H9 (cell line): ENCODE measurements at regions not wholly inside any gene's neighbourhood (a gene's known extent, or its start where the extent isn't known, plus 50 kb on each side); places are given as distances from the start of the nearest gene placed in this dataset.

ENCODE experiments used
- DNase-seq: peaks from one replicate; pipeline ENCODE4 v3.0.0-alpha.2; 2017
- H2AFZ ChIP-seq: one replicate; pipeline ENCODE4 v1.6.1; 2013; ENCODE audit warnings: mild to moderate bottlenecking, low read length, control low read depth, moderate library complexity
- H2AK5ac ChIP-seq: 2 replicates; pipeline ENCODE4 v1.6.1; 2013; ENCODE audit warnings: low read length, control low read depth, mixed read lengths; ENCODE audit not compliant: insufficient read length
- H2BK120ac ChIP-seq: one replicate; pipeline ENCODE4 v1.6.1; 2013; ENCODE audit warnings: low read depth, mild to moderate bottlenecking, low read length, control low read depth, inconsistent platforms; ENCODE audit not compliant: poor library complexity, severe bottlenecking
- H2BK12ac ChIP-seq: 2 replicates; pipeline ENCODE4 v1.6.1; 2013; ENCODE audit warnings: low read length, control low read depth, mixed read lengths, low read depth; ENCODE audit not compliant: insufficient read length
- H2BK15ac ChIP-seq: 2 replicates; pipeline ENCODE4 v1.6.1; 2013; ENCODE audit warnings: low read depth, low read length, control low read depth
- H2BK20ac ChIP-seq: one replicate; pipeline ENCODE4 v1.6.1; 2013; ENCODE audit warnings: low read depth, mild to moderate bottlenecking, low read length, control low read depth, inconsistent platforms; ENCODE audit not compliant: poor library complexity, severe bottlenecking
- H2BK5ac ChIP-seq: 2 replicates; pipeline ENCODE4 v1.6.1; 2013; ENCODE audit warnings: low read length, control low read depth, mixed read lengths; ENCODE audit not compliant: insufficient read length
- H3K14ac ChIP-seq: 2 replicates; pipeline ENCODE4 v1.6.1; 2013; ENCODE audit warnings: low read length, control low read depth; ENCODE audit not compliant: insufficient read depth
- H3K18ac ChIP-seq: 2 replicates; pipeline ENCODE4 v1.6.1; 2013; ENCODE audit warnings: low read depth, mild to moderate bottlenecking, mixed read lengths, low read length, control low read depth; ENCODE audit not compliant: insufficient read length
- H3K23ac ChIP-seq: 2 replicates; pipeline ENCODE4 v1.6.1; 2013; ENCODE audit warnings: low read length, control low read depth, mixed read lengths, low read depth; ENCODE audit not compliant: insufficient read length
- H3K23me2 ChIP-seq: 2 replicates; pipeline ENCODE4 v1.6.1; 2013; ENCODE audit warnings: low read depth, mild to moderate bottlenecking, mixed read lengths, low read length, control low read depth; ENCODE audit not compliant: insufficient read length, poor library complexity, severe bottlenecking
- H3K27ac ChIP-seq: 2 replicates; pipeline ENCODE4 v1.5.1; 2013; ENCODE audit warnings: low read length, control low read depth, mixed read lengths, low read depth; ENCODE audit not compliant: insufficient read length
- H3K27me3 ChIP-seq: 2 replicates; pipeline ENCODE4 v1.6.1; 2013; ENCODE audit warnings: low read length, control low read depth, inconsistent platforms; ENCODE audit not compliant: insufficient read depth
- H3K4ac ChIP-seq: 2 replicates; pipeline ENCODE4 v1.6.1; 2013; ENCODE audit warnings: low read depth, mild to moderate bottlenecking, control low read depth, inconsistent platforms, low read length, moderate library complexity
- H3K4me1 ChIP-seq: 2 replicates; pipeline ENCODE4 v1.6.1; 2013; ENCODE audit warnings: low read length, control low read depth, inconsistent platforms; ENCODE audit not compliant: insufficient read depth
- H3K4me2 ChIP-seq: 2 replicates; pipeline ENCODE4 v1.6.1; 2013; ENCODE audit warnings: low read length, control low read depth, mixed read lengths; ENCODE audit not compliant: insufficient read length, insufficient read depth
- H3K56ac ChIP-seq: 2 replicates; pipeline ENCODE4 v1.6.1; 2013; ENCODE audit warnings: low read depth, mild to moderate bottlenecking, mixed read lengths, low read length, control low read depth; ENCODE audit not compliant: insufficient read length
- H3K79me1 ChIP-seq: 2 replicates; pipeline ENCODE4 v1.6.1; 2013; ENCODE audit warnings: low read depth, mild to moderate bottlenecking, moderate library complexity, low read length, control low read depth, inconsistent platforms; ENCODE audit not compliant: insufficient read depth, poor library complexity, severe bottlenecking
- H3K79me2 ChIP-seq: 2 replicates; pipeline ENCODE4 v1.6.1; 2013; ENCODE audit warnings: low read length, control low read depth, inconsistent platforms; ENCODE audit not compliant: insufficient read depth
- H3K9ac ChIP-seq: 2 replicates; pipeline ENCODE4 v1.6.1; 2013; ENCODE audit warnings: low read length, control low read depth, mixed read lengths; ENCODE audit not compliant: insufficient read length; ENCODE audit errors: extremely low read depth
- H3K9me3 ChIP-seq: one replicate; pipeline ENCODE4 v1.6.1; 2013; ENCODE audit warnings: low read depth, low read length, inconsistent platforms; ENCODE audit not compliant: control insufficient read depth
- H3T11ph ChIP-seq: one replicate; pipeline ENCODE4 v1.6.1; 2013; ENCODE audit warnings: mild to moderate bottlenecking, low read length, control low read depth, inconsistent platforms
- H4K20me1 ChIP-seq: one replicate; pipeline ENCODE4 v1.6.1; 2013; ENCODE audit not compliant: control insufficient read depth, insufficient read length, insufficient read depth
- H4K5ac ChIP-seq: 2 replicates; pipeline ENCODE4 v1.6.1; 2013; ENCODE audit warnings: low read depth, mild to moderate bottlenecking, mixed read lengths, low read length, control low read depth; ENCODE audit not compliant: insufficient read length
- H4K8ac ChIP-seq: replicated peaks from 2 replicates; pipeline ENCODE4 v1.6.1; 2013; ENCODE audit warnings: low read length, control low read depth, mixed read lengths, low read depth; ENCODE audit not compliant: insufficient read length
- H4K91ac ChIP-seq: 2 replicates; pipeline ENCODE4 v1.6.1; 2013; ENCODE audit warnings: low read depth, mild to moderate bottlenecking, moderate library complexity, mixed read lengths, low read length, control low read depth; ENCODE audit not compliant: insufficient read length
- H3K27ac Mint-ChIP-seq, 3 experiments: 2 replicates in 2 of 3; 3 replicates in 1 of 3; pipeline ENCODE4 v1.8.0; 2020 to 2021; ENCODE audit warnings: mixed read lengths in 3 of 3, mild to moderate bottlenecking in 1 of 3, moderate library complexity in 1 of 3
- H3K27me3 Mint-ChIP-seq: 2 replicates; pipeline ENCODE4 v1.8.0; 2021; ENCODE audit warnings: low read depth, mild to moderate bottlenecking, moderate library complexity, mixed read lengths
- H3K36me3 Mint-ChIP-seq, 3 experiments: 2 replicates in 2 of 3; 3 replicates in 1 of 3; pipeline ENCODE4 v1.8.0; 2020 to 2021; ENCODE audit warnings: low read depth in 3 of 3, mixed read lengths in 3 of 3; ENCODE audit not compliant: insufficient read depth in 1 of 3
- H3K4me1 Mint-ChIP-seq, 2 experiments: 2 replicates each; pipeline ENCODE4 v1.8.0; 2020; ENCODE audit warnings: mixed read lengths in 2 of 2
- H3K4me3 Mint-ChIP-seq, 2 experiments: 2 replicates in 1 of 2; 3 replicates in 1 of 2; pipeline ENCODE4 v1.8.0; 2020 to 2021; ENCODE audit warnings: mild to moderate bottlenecking in 2 of 2, mixed read lengths in 2 of 2, moderate library complexity in 1 of 2
- H3K9me3 Mint-ChIP-seq, 2 experiments: 2 replicates in 1 of 2; 3 replicates in 1 of 2; pipeline ENCODE4 v1.8.0; 2020; ENCODE audit warnings: mild to moderate bottlenecking in 2 of 2, mixed read lengths in 2 of 2, moderate library complexity in 1 of 2
- CTCF ChIP-seq: fragments of 200-600 bp; sonication (generic); conservative IDR thresholded peaks from 3 replicates; pipeline ENCODE4 v1.8.0; 2021; ENCODE audit warnings: antibody characterized with exemption, mild to moderate bottlenecking
- WGBS: extraction: QIAGEN DNeasy Blood & Tissue Kit; methylation state at CpG from one replicate; pipeline ENCODE4 v1.1.7; 2013; ENCODE audit warnings: missing lambda C conversion rate, low lambda C conversion rate, mixed read lengths; ENCODE audit not compliant: insufficient read length; ENCODE audit errors: extremely low coverage; 5-methylcytosine and 5-hydroxymethylcytosine counted together

- H2BK15ac ChIP-seq: no peak overlapping the region
- H3K23me2 ChIP-seq: no peaks in the 10 kb centered on the region
- H3K9ac ChIP-seq: no peak overlapping the region
- no peaks in the 10 kb centered on the region for H4K20me1 ChIP-seq
- no peak overlapping the region for H3K27ac Mint-ChIP-seq
- no peak for TF ChIP-seq CTCF
- no peak overlapping the region for H3K4ac ChIP-seq
- no peaks in the 10 kb centered on the region for H3K36me3 Mint-ChIP-seq
- H3K9me3 Mint-ChIP-seq: no peaks in the 10 kb centered on the region
- no peak for DNase-seq
- no peak overlapping the region for H4K8ac ChIP-seq
- no peak overlapping the region for H3K56ac ChIP-seq
- H2AFZ ChIP-seq: no peak overlapping the region
- no peaks in the 10 kb centered on the region for H3K9me3 ChIP-seq
- no CpG with 5 or more reads among the region's 5 CpGs for WGBS
- no peak overlapping the region for H2BK12ac ChIP-seq
- no peak overlapping the region for H2BK5ac ChIP-seq
- H4K5ac ChIP-seq: no peak overlapping the region
- no peaks in the 10 kb centered on the region for H3K4me1 Mint-ChIP-seq
- H3K27me3 Mint-ChIP-seq: no peaks in the 10 kb centered on the region; the same call in 1 of the 2 replicates
- no peak overlapping the region for H3K23ac ChIP-seq
- no peak overlapping the region for H3T11ph ChIP-seq
- H3K79me2 ChIP-seq: no peaks in the 10 kb centered on the region
- H3K4me1 ChIP-seq: no peaks in the 10 kb centered on the region
- H3K4me3 Mint-ChIP-seq: no peak overlapping the region
- H3K27me3 ChIP-seq: no peaks in the 10 kb centered on the region
- H2BK120ac ChIP-seq: no peak overlapping the region
- H3K27ac ChIP-seq: no peak overlapping the region
- no peak overlapping the region for H2AK5ac ChIP-seq
- no peak overlapping the region for H3K14ac ChIP-seq
- H3K79me1 ChIP-seq: no peaks in the 10 kb centered on the region
- H3K4me2 ChIP-seq: no peak overlapping the region
- no peak overlapping the region for H3K18ac ChIP-seq
- H2BK20ac ChIP-seq: no peak overlapping the region
- no peak overlapping the region for H4K91ac ChIP-seq
These were observed 444.5 kb downstream of the MFSD1 start for GRCh38 chr3:159246385-159246784.
